Heart right ventricle (tissue), 16 donors: ENCODE measurements at regions not wholly inside any gene's neighbourhood (a gene's known extent, or its start where the extent isn't known, plus 50 kb on each side); places are given as distances from the start of the nearest gene placed in this dataset.
A peak's percentile ranks its signal among the peaks of the same experiment; 100 is the strongest.

Source experiments
- ATAC-seq, 8 donors: fragments of 200-7000 bp; cut with Tn5 transposase; one replicate each; pipeline ENCODE4 v1.9.1; 2020; ENCODE audit warnings: mild to moderate bottlenecking in 8 of 8, moderate library complexity in 8 of 8, moderate number of reproducible peaks in 1 of 8
- DNase-seq, 2 donors: peaks; one replicate each; pipeline ENCODE4 v3.0.0-alpha.2; 2020
- H3K27ac ChIP-seq, 10 donors: fragments of 200-600 bp; sonication (generic) in 2 of 10; one replicate each; pipeline versions ENCODE4 v1.5.0 to v1.8.0; 2020 to 2022; ENCODE audit warnings: mild to moderate bottlenecking in 3 of 10
- H3K27me3 ChIP-seq, 7 donors: fragments of 200-600 bp; one replicate each; pipeline ENCODE4 v1.8.0; 2021 to 2022; ENCODE audit warnings: mild to moderate bottlenecking in 2 of 7
- H3K36me3 ChIP-seq, 9 donors: fragments of 200-600 bp; sonication (generic) in 1 of 9; one replicate each; pipeline versions ENCODE4 v1.5.0 to v1.8.0; 2020 to 2022; ENCODE audit warnings: mild to moderate bottlenecking in 2 of 9
- H3K4me1 ChIP-seq, 9 donors: fragments of 200-600 bp; sonication (generic) in 1 of 9; one replicate each; pipeline versions ENCODE4 v1.5.0 to v1.8.0; 2020 to 2022; ENCODE audit warnings: mild to moderate bottlenecking in 4 of 9
- H3K4me3 ChIP-seq, 10 donors: fragments of 200-600 bp; sonication (generic) in 2 of 10; one replicate each; pipeline versions ENCODE4 v1.5.0 to v1.8.0; 2020 to 2022; ENCODE audit warnings: mild to moderate bottlenecking in 7 of 10, moderate library complexity in 2 of 10
- H3K9me3 ChIP-seq, 11 donors: fragments of 200-600 bp in 10 of 11; sonication (generic) in 2 of 11; one replicate each; pipeline versions ENCODE4 v1.5.0 to v1.8.0; 2013 to 2022; ENCODE audit warnings: mild to moderate bottlenecking in 2 of 11, control low read depth in 1 of 11, moderate library complexity in 1 of 11
- CTCF ChIP-seq, 9 donors: fragments of 200-600 bp; sonication (generic) in 2 of 9; IDR thresholded peaks; one replicate each; pipeline versions ENCODE4 v1.5.0 to v1.8.0; 2021 to 2022; ENCODE audit warnings: antibody characterized with exemption in 9 of 9, mild to moderate bottlenecking in 5 of 9, moderate library complexity in 1 of 9
- WGBS, 2 donors: extraction: QIAGEN DNeasy Blood & Tissue Kit; methylation state at CpG; one replicate each; pipeline ENCODE4 v1.1.7; 2013; ENCODE audit warnings: inconsistent platforms in 1 of 2; 5-methylcytosine and 5-hydroxymethylcytosine counted together
- intact Hi-C, 10 donors: fragments of 100-400 bp; cut with DNase I; formaldehyde crosslinking; loops; one replicate each; pipeline versions ENCODE4 v1.11.1 to v1.14.2; 2022
- donor health status: Arrhythmogenic right ventricular cardiomyopathy.
- donor health status: ischemic (EF 13 %, LVEDD 7.1; RV severe dilation, severe dysfunction).
- donor health status: healthy with polysubstance abuse.
- donor health status: DM: no; HTN: yes; CAD: no.
- donor health status: DM: no; HTN: no; CAD: no.
- donor health status: ischemic (EF 25% LVEDD 6.9; RV normal size, moderate dysfunction).
- donor health status: ischemic (EF 25% LVEDD 5.7; RV mildly dilated, moderate dysfunction).
- donor health status: healthy.
- donor health status: DM: yes; HTN: yes; CAD: no.
- donor health status: Ischemic cardiomyopathy.
- donor health status: ischemic (EF 35%, LVEDD 5.7; RV mildly dilated, moderate dysfunction).
- donor health status: nonischemic (EF 11% LVEDD 7.7; RV severe dilation, severe dysfunction).
- donor health status: DM: yes; HTN: yes; CAD: no.
- donor health status: PGD.
- donor health status: ischemic (EF 29% LVEDD 5.4; RV normal size, mild dysfunction).
- donor health status: nonischemic (EF 23%, LVEDD 6.1; RV moderate dilation, normal function).

DNA sequence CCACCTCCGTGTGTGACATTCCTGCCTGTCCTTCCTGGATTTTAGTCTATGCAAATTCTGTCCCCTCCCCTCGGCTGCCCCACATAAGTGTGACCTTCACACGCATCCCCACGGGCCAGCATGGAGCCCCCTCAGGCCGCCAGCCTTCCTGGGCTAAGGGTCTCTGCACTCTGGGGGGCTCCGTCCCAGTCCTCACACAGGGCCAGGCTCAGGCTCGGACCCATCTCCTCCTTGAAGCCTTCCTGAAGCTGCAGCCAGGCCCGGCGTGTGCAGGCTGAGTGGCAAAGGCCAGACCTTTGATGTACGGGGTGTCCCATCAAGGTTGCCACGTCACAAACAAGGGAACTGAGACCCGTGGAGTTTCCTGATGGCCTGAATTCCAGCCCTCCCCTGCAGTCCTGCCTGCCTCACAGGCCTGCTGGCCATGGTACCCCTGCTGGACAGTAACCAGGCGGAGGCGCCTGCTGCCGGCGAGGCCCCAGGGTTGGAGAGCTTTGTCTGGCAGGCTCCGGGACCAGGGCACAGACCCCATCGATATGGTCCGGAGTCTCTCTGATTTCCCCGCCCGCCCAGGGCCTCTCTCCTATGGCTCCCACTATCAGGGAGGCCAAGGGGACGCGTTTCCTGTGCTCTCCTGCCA, 791.7 kb downstream of the BRD1 start:
- no peak overlapping the region for H3K27ac ChIP-seq
- intact Hi-C loops, result no loop called here
- no peak overlapping the region for H3K4me3 ChIP-seq
- 53 to 56% methylated on average over 23 of the region's 23 CpGs for WGBS, 2 donors
- TF ChIP-seq CTCF (IDR thresholded peaks at IDR 0.05), result no peak
- peak in 2 of 8 donors; percentile 25 to 29 for ATAC-seq
- no peaks in the 10 kb centered on the region for H3K9me3 ChIP-seq
- peaks cover 0 to 45% (median 31%) of the 10 kb centered on the region in 7 donors for H3K27me3 ChIP-seq
- no peaks in the 10 kb centered on the region for H3K4me1 ChIP-seq
- no peak for DNase-seq
- no peaks in the 10 kb centered on the region for H3K36me3 ChIP-seq

GRCh38 chr22:49034836-49035817, 792.5 kb downstream of the BRD1 start:
- H3K27me3 ChIP-seq, result peaks cover 0 to 44% (median 29%) of the 10 kb centered on the region in 7 donors
- intact Hi-C loops, result no loop called here
- ATAC-seq (peak in 1 of 8 donors; percentile 38), DNase-seq (no peak)
- H3K4me3 ChIP-seq, result no peak overlapping the region
- no peaks in the 10 kb centered on the region for H3K4me1 ChIP-seq
- no peaks in the 10 kb centered on the region for H3K36me3 ChIP-seq
- 77 to 85% methylated on average over 30 of the region's 30 CpGs for WGBS, 2 donors
- no peak overlapping the region for H3K27ac ChIP-seq
- H3K9me3 ChIP-seq, result no peaks in the 10 kb centered on the region
- TF ChIP-seq CTCF (IDR thresholded peaks at IDR 0.05), result no peak

- Histone ChIP-seq H3K27ac (no peak overlapping the region), H3K9me3 (no peaks in the 10 kb centered on the region), H3K27me3 (peaks cover 0 to 49% (median 29%) of the 10 kb centered on the region in 7 donors), H3K4me1 (no peaks in the 10 kb centered on the region), H3K4me3 (no peak overlapping the region), H3K36me3 (no peaks in the 10 kb centered on the region)
- WGBS, 2 donors, result 89 to 90% methylated on average over 9 of the region's 9 CpGs
- DNase-seq, result no peak
- intact Hi-C loops, result no loop called here
- no peak for TF ChIP-seq CTCF (IDR thresholded peaks at IDR 0.05)
- ATAC-seq, result no peak
Measured at GRCh38 chr22:49033616-49034015, 794.1 kb downstream of the BRD1 start.

- H3K9me3 ChIP-seq, result no peaks in the 10 kb centered on the region
- H3K4me3 ChIP-seq, result no peak overlapping the region
- TF ChIP-seq CTCF (IDR thresholded peaks at IDR 0.05), result no peak
- H3K4me1 ChIP-seq, result no peaks in the 10 kb centered on the region
- peaks cover 0 to 54% (median 29%) of the 10 kb centered on the region in 7 donors for H3K27me3 ChIP-seq
- H3K27ac ChIP-seq, result no peak overlapping the region
- no peak for ATAC-seq
- no peaks in the 10 kb centered on the region for H3K36me3 ChIP-seq
- 79 to 81% methylated on average over 17 of the region's 17 CpGs for WGBS, 2 donors
- DNase-seq, result no peak
- intact Hi-C loops, result no loop called here
Measured at GRCh38 chr22:49032821-49033220, 794.9 kb downstream of the BRD1 start.
